ENCODE measurements at regions not wholly inside any gene's neighbourhood (a gene's known extent, or its start where the extent isn't known, plus 50 kb on each side); places are given as distances from the start of the nearest gene placed in this dataset.

GRCh38 chr6:114449659-114450058 is 106.8 kb upstream of the HS3ST5 start:
- ATAC-seq, result no peak
- no peak overlapping the region for H3K4me3 ChIP-seq
- ChIA-PET CTCF (no interaction called here), POLR2A (no interaction called here)
- no peak for TF ChIP-seq MAFK (IDR thresholded peaks at IDR 0.05; ENCODE audit: partially characterized antibody)
- no peak for TF ChIP-seq RARB (CRISPR knock-in tag; IDR thresholded peaks at IDR 0.05)
- no peak for TF ChIP-seq ATOH8 (CRISPR knock-in tag; IDR thresholded peaks at IDR 0.05; ENCODE audit: low read depth)
- no peak for TF ChIP-seq RFX5 (IDR thresholded peaks at IDR 0.05)
- TF ChIP-seq ESRRA (IDR thresholded peaks at IDR 0.05; ENCODE audit: borderline replicate concordance, low read length), result no peak
- TF ChIP-seq POLR2A (IDR thresholded peaks at IDR 0.05; ENCODE audit: low read length), result no peak
- no peak for TF ChIP-seq E2F6 (IDR thresholded peaks at IDR 0.05; ENCODE audit: borderline replicate concordance, low read depth)
- TF ChIP-seq FOSB (CRISPR knock-in tag; IDR thresholded peaks at IDR 0.05), result no peak
- no peak for TF ChIP-seq CHD2 (IDR thresholded peaks at IDR 0.05; ENCODE audit: low read length, partially characterized antibody)
- TF ChIP-seq ZNF302 (CRISPR knock-in tag; IDR thresholded peaks at IDR 0.05), result no peak
- TF ChIP-seq ZC3H11A (IDR thresholded peaks at IDR 0.05), result no peak
- TF ChIP-seq JUNB (IDR thresholded peaks at IDR 0.05), result no peak
- no peak for TF ChIP-seq CTCF (IDR thresholded peaks at IDR 0.05)
- TF ChIP-seq EP300 (IDR thresholded peaks at IDR 0.05), result no peak
- no peak for TF ChIP-seq RCOR1 (IDR thresholded peaks at IDR 0.05; ENCODE audit: low read depth, low read length)
- TF ChIP-seq EHF (CRISPR knock-in tag; IDR thresholded peaks at IDR 0.05), result no peak
- TF ChIP-seq PBX3 (IDR thresholded peaks at IDR 0.05), result no peak
- TF ChIP-seq NPAS2 (CRISPR knock-in tag; IDR thresholded peaks at IDR 0.05; ENCODE audit: borderline replicate concordance), result no peak
- no peaks in the 10 kb centered on the region for H3K9me3 ChIP-seq
- no peaks in the 10 kb centered on the region for H3K4me1 ChIP-seq
- DNase-seq (ENCODE audit: low read depth in 1 of 2, low spot score in 1 of 2), result no peak
- H3K27ac ChIP-seq, result no peak overlapping the region
- no peak for FAIRE-seq
- no peak overlapping the region for H3K4me2 ChIP-seq

- ChIA-PET POLR2A (no interaction called here), CTCF (no interaction called here)
- Histone ChIP-seq H3K9me3 (no peaks in the 10 kb centered on the region), H3K27ac (no peak overlapping the region), H3K4me1 (no peaks in the 10 kb centered on the region), H3K4me3 (no peak overlapping the region), H3K4me2 (no peak overlapping the region)
- 6% methylated on average over 2 of the region's 2 CpGs for WGBS (ENCODE audit: missing lambda C conversion rate)
- no peak for DNase-seq (ENCODE audit: low read depth in 1 of 2, low spot score in 1 of 2)
- ATAC-seq, result no peak
- no peak for FAIRE-seq
- TF ChIP-seq MAZ (IDR thresholded peaks at IDR 0.05; ENCODE audit: borderline replicate concordance, low read depth, low read length) (no peak), MAX (IDR thresholded peaks at IDR 0.05) (no peak)
Observed at GRCh38 chr6:114446342-114446741, 103.5 kb upstream of the HS3ST5 start.

- FAIRE-seq (no peak), DNase-seq (ENCODE audit: low read depth in 1 of 2, low spot score in 1 of 2) (no peak), ATAC-seq (no peak)
- ChIA-PET POLR2A (no interaction called here), CTCF (no interaction called here)
- Histone ChIP-seq H3K27ac (no peak overlapping the region), H3K4me2 (no peak overlapping the region), H3K4me3 (no peak overlapping the region), H3K9me3 (no peaks in the 10 kb centered on the region), H3K4me1 (no peaks in the 10 kb centered on the region)
- WGBS (ENCODE audit: missing lambda C conversion rate), result 12% methylated on average over 2 of the region's 2 CpGs
- TF ChIP-seq MAZ (IDR thresholded peaks at IDR 0.05; ENCODE audit: borderline replicate concordance, low read depth, low read length) (no peak), NFE2L2 (conservative IDR thresholded peaks at IDR 0.05; ENCODE audit: low read length) (no peak), ZNF302 (CRISPR knock-in tag; IDR thresholded peaks at IDR 0.05) (no peak), PBX3 (IDR thresholded peaks at IDR 0.05) (no peak), RAD21 (conservative IDR thresholded peaks at IDR 0.05 in 1 of 2, IDR thresholded peaks at IDR 0.05 in 1 of 2) (no peak), HOXB5 (CRISPR knock-in tag; IDR thresholded peaks at IDR 0.05) (no peak), HOXA7 (CRISPR knock-in tag; IDR thresholded peaks at IDR 0.05) (no peak), PHF8 (IDR thresholded peaks at IDR 0.05; ENCODE audit: borderline replicate concordance, low read depth) (no peak), POLR2A (IDR thresholded peaks at IDR 0.05; ENCODE audit: low read length) (no peak), RCOR1 (IDR thresholded peaks at IDR 0.05; ENCODE audit: low read depth, low read length) (no peak), HOXB13 (CRISPR knock-in tag; IDR thresholded peaks at IDR 0.05; ENCODE audit: low read depth) (no peak), FOXS1 (CRISPR knock-in tag; IDR thresholded peaks at IDR 0.05) (no peak), TFCP2L1 (CRISPR knock-in tag; IDR thresholded peaks at IDR 0.05) (no peak), POLR2AphosphoS2 (conservative IDR thresholded peaks at IDR 0.05; ENCODE audit: low read length) (no peak), ZFP36 (IDR thresholded peaks at IDR 0.05; ENCODE audit: borderline replicate concordance, partially characterized antibody) (no peak)
Observed at GRCh38 chr6:114445846-114446245, 103.0 kb upstream of the HS3ST5 start.
